Upper lobe of left lung (tissue), 6 donors: ENCODE measurements at regions not wholly inside any gene's neighbourhood (a gene's known extent, or its start where the extent isn't known, plus 50 kb on each side); places are given as distances from the start of the nearest gene placed in this dataset.

ENCODE experiments used
- ATAC-seq, 2 donors: fragments of 200-7000 bp; cut with Tn5 transposase; one replicate each; pipeline ENCODE4 v1.9.1; 2022; ENCODE audit warnings: mild to moderate bottlenecking in 2 of 2, moderate library complexity in 2 of 2; ENCODE audit not compliant: low FRiP score in 2 of 2
- DNase-seq, 2 donors: peaks; one replicate each; pipeline ENCODE4 v3.0.0-alpha.2; 2019 to 2020
- H3K27ac ChIP-seq, 4 donors: fragments of 200-600 bp; sonication (generic); one replicate each; pipeline ENCODE4 v1.5.1; 2016 to 2019
- H3K27me3 ChIP-seq, 4 donors: fragments of 200-600 bp; sonication (generic); one replicate each; pipeline ENCODE4 v1.5.1; 2017 to 2019
- H3K36me3 ChIP-seq, 4 donors: fragments of 200-600 bp; sonication (generic); one replicate each; pipeline ENCODE4 v1.5.1; 2016 to 2019
- H3K4me1 ChIP-seq, 4 donors: fragments of 200-600 bp; sonication (generic); one replicate each; pipeline ENCODE4 v1.5.1; 2018 to 2019
- H3K4me3 ChIP-seq, 4 donors: fragments of 200-600 bp; sonication (generic); one replicate each; pipeline ENCODE4 v1.5.1; 2017 to 2019; ENCODE audit warnings: mild to moderate bottlenecking in 2 of 4, moderate library complexity in 1 of 4
- H3K9me3 ChIP-seq, 4 donors: fragments of 200-600 bp; sonication (generic); one replicate each; pipeline ENCODE4 v1.5.1; 2018 to 2019
- EP300 ChIP-seq, 4 donors: sonication (generic); formaldehyde crosslinking; IDR thresholded peaks; one replicate each; pipeline ENCODE4 v1.5.1; 2017; ENCODE audit warnings: antibody characterized with exemption in 4 of 4, control low read depth in 2 of 4
- POLR2A ChIP-seq, 4 donors: fragments of 450-650 bp; IDR thresholded peaks; one replicate each; pipeline ENCODE4 v1.5.1; 2016 to 2017; ENCODE audit warnings: antibody characterized with exemption in 4 of 4, mild to moderate bottlenecking in 2 of 4
- POLR2AphosphoS5 ChIP-seq, 2 donors: sonication (generic); formaldehyde crosslinking; IDR thresholded peaks; one replicate each; pipeline ENCODE4 v1.5.1; 2017; ENCODE audit warnings: antibody characterized with exemption in 2 of 2
- WGBS, 2 donors: methylation state at CpG; one replicate each; pipeline ENCODE4 v1.1.5; 2017 to 2018; 5-methylcytosine and 5-hydroxymethylcytosine counted together
- TF ChIP-seq, protein P1 (sequence below), 6 experiments: fragments of 450-650 bp in 4 of 6; fragments of 200-600 bp in 2 of 6; sonication (generic) in 2 of 6; IDR thresholded peaks; one replicate each; pipeline ENCODE4 v1.5.1; 2016 to 2019; ENCODE audit warnings: antibody characterized with exemption in 6 of 6
- donor health status: DM: no; HTN: no; CAD: no; lungs with moderate emphysema.
- donor health status: DM: no; HTN: yes; CAD: no; lungs with severe emphysema.

DNA sequence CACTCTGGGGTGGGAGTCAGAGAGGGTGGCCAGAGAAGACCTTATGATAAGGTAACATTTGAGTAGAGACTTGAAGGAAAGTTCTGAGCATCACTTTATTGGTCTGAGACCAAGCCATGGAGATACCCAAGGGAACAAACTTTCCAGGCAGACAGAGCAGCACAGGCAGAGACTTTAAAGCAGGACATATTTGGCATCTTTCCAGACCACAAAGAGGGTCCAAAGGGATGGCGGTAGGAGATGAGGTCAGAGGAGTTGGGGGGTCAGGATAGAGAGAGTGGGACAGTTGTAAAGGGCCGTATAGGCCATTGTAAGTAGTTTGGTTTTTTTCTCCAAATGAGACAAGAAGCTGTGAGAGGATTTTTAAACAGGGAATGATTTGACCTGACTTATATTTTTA, 344.4 kb downstream of the SEC23A start:
- no peaks in the 10 kb centered on the region for H3K4me1 ChIP-seq
- H3K27me3 ChIP-seq = no peaks in the 10 kb centered on the region
- no peaks in the 10 kb centered on the region for H3K9me3 ChIP-seq
- DNase-seq (no peak), ATAC-seq (no peak)
- no peaks in the 10 kb centered on the region for H3K36me3 ChIP-seq
- H3K27ac ChIP-seq = no peak overlapping the region
- no peak for TF ChIP-seq POLR2A (IDR thresholded peaks at IDR 0.05)
- TF ChIP-seq, protein P1, sequence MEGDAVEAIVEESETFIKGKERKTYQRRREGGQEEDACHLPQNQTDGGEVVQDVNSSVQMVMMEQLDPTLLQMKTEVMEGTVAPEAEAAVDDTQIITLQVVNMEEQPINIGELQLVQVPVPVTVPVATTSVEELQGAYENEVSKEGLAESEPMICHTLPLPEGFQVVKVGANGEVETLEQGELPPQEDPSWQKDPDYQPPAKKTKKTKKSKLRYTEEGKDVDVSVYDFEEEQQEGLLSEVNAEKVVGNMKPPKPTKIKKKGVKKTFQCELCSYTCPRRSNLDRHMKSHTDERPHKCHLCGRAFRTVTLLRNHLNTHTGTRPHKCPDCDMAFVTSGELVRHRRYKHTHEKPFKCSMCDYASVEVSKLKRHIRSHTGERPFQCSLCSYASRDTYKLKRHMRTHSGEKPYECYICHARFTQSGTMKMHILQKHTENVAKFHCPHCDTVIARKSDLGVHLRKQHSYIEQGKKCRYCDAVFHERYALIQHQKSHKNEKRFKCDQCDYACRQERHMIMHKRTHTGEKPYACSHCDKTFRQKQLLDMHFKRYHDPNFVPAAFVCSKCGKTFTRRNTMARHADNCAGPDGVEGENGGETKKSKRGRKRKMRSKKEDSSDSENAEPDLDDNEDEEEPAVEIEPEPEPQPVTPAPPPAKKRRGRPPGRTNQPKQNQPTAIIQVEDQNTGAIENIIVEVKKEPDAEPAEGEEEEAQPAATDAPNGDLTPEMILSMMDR (IDR thresholded peaks at IDR 0.05) = no peak
- no peak for TF ChIP-seq EP300 (IDR thresholded peaks at IDR 0.05)
- TF ChIP-seq POLR2AphosphoS5 (IDR thresholded peaks at IDR 0.05) = no peak
- 51 to 74% methylated on average over 2 of the region's 2 CpGs for WGBS, 2 donors
- H3K4me3 ChIP-seq = no peak overlapping the region

DNA sequence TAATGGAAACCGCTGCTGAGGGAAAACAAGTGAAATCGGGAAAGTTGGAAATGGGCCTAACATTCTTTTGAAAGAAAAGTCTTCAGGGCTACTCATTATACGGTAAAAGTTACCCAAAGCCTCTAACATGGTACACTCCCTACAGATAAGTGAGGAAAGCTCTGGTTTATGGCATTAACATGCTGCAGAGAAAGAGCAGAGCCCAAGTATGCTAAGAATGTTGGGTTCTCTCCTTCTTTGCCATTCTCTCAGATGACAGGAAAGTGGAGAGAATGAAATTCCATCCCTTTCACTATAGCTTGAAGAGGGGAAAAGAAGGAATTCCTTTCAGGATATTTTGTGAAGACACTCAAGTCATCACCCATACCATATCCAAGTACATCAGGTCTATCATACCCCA, 348.0 kb downstream of the SEC23A start:
- no peak for ATAC-seq
- Histone ChIP-seq H3K4me3 (no peak overlapping the region), H3K4me1 (no peaks in the 10 kb centered on the region), H3K27ac (no peak overlapping the region), H3K9me3 (no peaks in the 10 kb centered on the region), H3K27me3 (no peaks in the 10 kb centered on the region), H3K36me3 (no peaks in the 10 kb centered on the region)
- DNase-seq = no peak
- TF ChIP-seq POLR2A (IDR thresholded peaks at IDR 0.05) = no peak
- TF ChIP-seq EP300 (IDR thresholded peaks at IDR 0.05) = no peak
- TF ChIP-seq POLR2AphosphoS5 (IDR thresholded peaks at IDR 0.05) = no peak
- TF ChIP-seq, protein P1 (IDR thresholded peaks at IDR 0.05) = no peak
- 75 to 93% methylated on average over 3 of the region's 3 CpGs for WGBS, 2 donors

DNA sequence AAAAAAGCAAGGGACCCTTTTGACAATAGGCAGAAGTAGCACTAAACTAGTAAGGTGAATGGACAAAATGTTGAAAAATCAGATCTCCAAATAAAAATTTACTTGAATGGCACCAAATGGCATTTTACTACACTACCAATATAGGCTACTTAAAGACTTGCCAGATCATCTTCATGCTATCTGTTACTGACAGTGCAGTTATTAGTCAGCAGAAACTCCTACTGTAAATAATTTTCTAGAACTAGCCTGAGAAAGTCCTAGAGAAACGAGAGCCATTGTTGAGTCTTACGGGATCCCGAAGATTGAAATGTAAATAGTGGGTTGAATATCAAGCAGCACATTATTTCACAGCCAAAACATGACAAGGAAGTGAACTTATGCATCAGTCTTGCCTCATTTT, 350.3 kb downstream of the SEC23A start:
- Histone ChIP-seq H3K9me3 (no peaks in the 10 kb centered on the region), H3K27me3 (no peaks in the 10 kb centered on the region), H3K36me3 (no peaks in the 10 kb centered on the region), H3K27ac (no peak overlapping the region), H3K4me3 (no peak overlapping the region), H3K4me1 (no peaks in the 10 kb centered on the region)
- WGBS, 2 donors = 27 to 28% methylated on average over 3 of the region's 3 CpGs
- DNase-seq (no peak), ATAC-seq (no peak)
- TF ChIP-seq POLR2AphosphoS5 (IDR thresholded peaks at IDR 0.05) (no peak), POLR2A (IDR thresholded peaks at IDR 0.05) (no peak), EP300 (IDR thresholded peaks at IDR 0.05) (no peak)
- TF ChIP-seq, protein P1 (IDR thresholded peaks at IDR 0.05) = no peak

DNA sequence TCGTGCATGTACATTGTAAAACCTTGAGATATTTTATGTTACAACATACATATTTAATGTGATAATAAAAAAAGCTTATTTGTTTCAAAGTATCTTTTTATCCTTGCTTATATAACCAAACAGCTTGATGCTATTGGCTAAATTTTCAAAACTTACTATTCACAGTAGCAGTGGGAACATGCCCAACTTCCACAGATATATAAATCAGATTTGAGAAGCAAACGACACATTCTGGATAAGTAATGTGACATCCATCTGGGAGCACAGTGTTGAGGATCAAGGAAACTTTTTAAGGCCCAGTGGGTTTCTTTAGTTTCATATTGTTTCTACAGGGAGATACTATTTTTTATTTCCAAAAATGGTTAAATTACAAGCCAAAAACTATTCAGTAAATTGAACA, 350.7 kb downstream of the SEC23A start:
- Histone ChIP-seq H3K27ac (no peak overlapping the region), H3K36me3 (no peaks in the 10 kb centered on the region), H3K9me3 (no peaks in the 10 kb centered on the region), H3K4me3 (no peak overlapping the region), H3K4me1 (no peaks in the 10 kb centered on the region), H3K27me3 (no peaks in the 10 kb centered on the region)
- WGBS, 2 donors = 88 to 92% methylated on average over 2 of the region's 2 CpGs
- DNase-seq = no peak
- TF ChIP-seq EP300 (IDR thresholded peaks at IDR 0.05) = no peak
- TF ChIP-seq, protein P1 (IDR thresholded peaks at IDR 0.05) = no peak
- TF ChIP-seq POLR2AphosphoS5 (IDR thresholded peaks at IDR 0.05) = no peak
- no peak for TF ChIP-seq POLR2A (IDR thresholded peaks at IDR 0.05)
- ATAC-seq = no peak

DNA sequence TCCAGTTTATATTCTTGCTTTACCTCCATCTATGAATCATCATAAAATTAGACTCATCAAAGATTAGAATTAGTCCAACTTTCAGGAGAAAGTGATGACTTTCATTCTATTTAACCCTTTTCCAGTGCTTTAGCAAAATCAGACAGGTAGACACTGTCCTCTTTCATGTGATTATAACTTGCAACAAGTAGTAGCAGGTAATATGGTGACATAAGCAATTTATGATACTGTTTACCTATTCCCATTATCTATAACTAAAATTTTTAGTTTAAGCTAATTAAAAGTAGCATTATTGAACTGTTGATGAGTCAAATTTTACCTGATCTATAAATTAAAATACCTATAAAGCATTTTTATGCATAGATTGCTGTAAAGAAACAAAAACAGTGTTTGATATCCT, 351.6 kb downstream of the SEC23A start:
- no peaks in the 10 kb centered on the region for H3K36me3 ChIP-seq
- no peaks in the 10 kb centered on the region for H3K4me1 ChIP-seq
- H3K9me3 ChIP-seq = no peaks in the 10 kb centered on the region
- TF ChIP-seq EP300 (IDR thresholded peaks at IDR 0.05) (no peak), POLR2A (IDR thresholded peaks at IDR 0.05) (no peak), POLR2AphosphoS5 (IDR thresholded peaks at IDR 0.05) (no peak)
- TF ChIP-seq, protein P1 (IDR thresholded peaks at IDR 0.05) = no peak
- H3K4me3 ChIP-seq = no peak overlapping the region
- no peaks in the 10 kb centered on the region for H3K27me3 ChIP-seq
- no peak overlapping the region for H3K27ac ChIP-seq
- ATAC-seq (no peak), DNase-seq (no peak)
